ENCODE measurements at regions not wholly inside any gene's neighbourhood (a gene's known extent, or its start where the extent isn't known, plus 50 kb on each side); places are given as distances from the start of the nearest gene placed in this dataset.
A peak's percentile ranks its signal among the peaks of the same experiment; 100 is the strongest.
"Not testable (repeated sequence)": the region's sequence is repeated elsewhere in the genome, so short reads cannot be mapped to it uniquely, and the experiment has no call there.

GRCh38 chr1:115179397-115180079 lies 90.2 kb upstream of the TSPAN2 start:
- DNase-seq, result peak; percentile 99

- no peak for DNase-seq
Observed at GRCh38 chr1:115176189-115176588, 86.9 kb upstream of the TSPAN2 start.

GRCh38 chr1:115175596-115175995 lies 86.3 kb upstream of the TSPAN2 start:
- no peak for DNase-seq

GRCh38 chr1:115173151-115173550 lies 83.8 kb upstream of the TSPAN2 start:
- no peak for DNase-seq

- no peak for DNase-seq
Observed at GRCh38 chr1:115172270-115172669, 83.0 kb upstream of the TSPAN2 start.

- DNase-seq, result no peak
Observed at GRCh38 chr1:115170961-115171392, 81.7 kb upstream of the TSPAN2 start.

GRCh38 chr1:115170377-115170776 lies 81.1 kb upstream of the TSPAN2 start:
- peak; percentile 54 for DNase-seq

- DNase-seq, result peak; percentile 24
Observed at GRCh38 chr1:115168026-115168425, 78.7 kb upstream of the TSPAN2 start.

GRCh38 chr1:115166531-115167091 lies 77.3 kb upstream of the TSPAN2 start:
- DNase-seq, result peak; percentile 79

GRCh38 chr1:115165776-115166175 lies 76.5 kb upstream of the TSPAN2 start:
- no peak for DNase-seq

- DNase-seq, result no peak
Observed at GRCh38 chr1:115164940-115165705, 75.8 kb upstream of the TSPAN2 start.

- DNase-seq, result no peak
Observed at GRCh38 chr1:115164484-115164883, 75.2 kb upstream of the TSPAN2 start.

GRCh38 chr1:115160728-115161127 lies 71.4 kb upstream of the TSPAN2 start:
- no peak for DNase-seq

GRCh38 chr1:115159958-115160357 lies 70.7 kb upstream of the TSPAN2 start:
- no peak for DNase-seq

GRCh38 chr1:115158181-115158580 lies 68.9 kb upstream of the TSPAN2 start:
- no peak for DNase-seq

- DNase-seq, result no peak
Observed at GRCh38 chr1:115156826-115157468, 67.6 kb upstream of the TSPAN2 start.

GRCh38 chr1:115153966-115154557 lies 64.8 kb upstream of the TSPAN2 start:
- peak; percentile 67 for DNase-seq

GRCh38 chr1:115147928-115148327 lies 58.6 kb upstream of the TSPAN2 start:
- not testable (repeated sequence) for DNase-seq

- DNase-seq, result no peak
Observed at GRCh38 chr1:115145226-115145625, 55.9 kb upstream of the TSPAN2 start.

GRCh38 chr1:115144176-115144575 lies 54.9 kb upstream of the TSPAN2 start:
- DNase-seq, result no peak

- no peak for DNase-seq
Observed at GRCh38 chr1:115142616-115143015, 53.3 kb upstream of the TSPAN2 start.

- DNase-seq, result no peak
Observed at GRCh38 chr1:115141145-115141454, 51.8 kb upstream of the TSPAN2 start.

GRCh38 chr1:115140442-115141144 lies 51.3 kb upstream of the TSPAN2 start:
- no peak for DNase-seq
